ENCODE measurements at regions not wholly inside any gene's neighbourhood (a gene's known extent, or its start where the extent isn't known, plus 50 kb on each side); places are given as distances from the start of the nearest gene placed in this dataset.

DNA sequence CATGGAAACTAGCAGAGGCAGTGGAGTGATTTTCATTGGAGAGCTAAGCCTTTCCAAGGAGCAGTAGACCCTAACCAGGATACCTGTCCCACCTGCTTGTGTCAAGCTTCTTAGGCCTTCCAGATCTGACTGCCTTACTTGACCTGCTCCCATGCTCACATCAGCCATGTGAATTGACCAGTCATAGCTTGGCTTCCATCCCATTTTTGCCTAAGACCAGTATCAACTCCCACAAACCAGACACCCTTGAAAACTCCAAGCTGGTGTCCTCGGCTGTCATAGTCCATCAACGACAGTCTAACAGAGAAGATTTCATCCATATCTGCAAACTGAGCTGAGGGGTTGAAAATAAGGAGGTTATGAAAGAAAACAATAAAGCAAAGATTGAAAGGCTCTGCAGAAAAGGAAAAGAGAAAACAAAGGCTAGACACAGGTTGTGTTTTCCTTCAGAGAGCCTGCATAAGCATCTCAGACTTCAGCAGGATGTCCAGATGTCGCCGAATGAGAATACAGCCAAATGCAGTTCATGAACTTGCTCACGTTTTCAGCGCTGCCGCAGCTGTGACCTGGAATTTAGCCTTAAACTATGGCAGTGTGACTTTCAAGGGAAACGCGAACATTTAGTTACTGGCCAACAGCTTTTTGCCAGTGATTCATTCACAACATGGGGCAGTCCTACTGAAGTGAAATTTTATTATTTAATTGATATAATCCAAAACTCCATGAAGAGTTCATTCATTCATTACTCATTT is 868.1 kb upstream of the ID2 start (continued):
- TF ChIP-seq, protein P1, sequence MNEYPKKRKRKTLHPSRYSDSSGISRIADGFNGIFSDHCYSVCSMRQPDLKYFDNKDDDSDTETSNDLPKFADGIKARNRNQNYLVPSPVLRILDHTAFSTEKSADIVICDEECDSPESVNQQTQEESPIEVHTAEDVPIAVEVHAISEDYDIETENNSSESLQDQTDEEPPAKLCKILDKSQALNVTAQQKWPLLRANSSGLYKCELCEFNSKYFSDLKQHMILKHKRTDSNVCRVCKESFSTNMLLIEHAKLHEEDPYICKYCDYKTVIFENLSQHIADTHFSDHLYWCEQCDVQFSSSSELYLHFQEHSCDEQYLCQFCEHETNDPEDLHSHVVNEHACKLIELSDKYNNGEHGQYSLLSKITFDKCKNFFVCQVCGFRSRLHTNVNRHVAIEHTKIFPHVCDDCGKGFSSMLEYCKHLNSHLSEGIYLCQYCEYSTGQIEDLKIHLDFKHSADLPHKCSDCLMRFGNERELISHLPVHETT (tag by site-specific recombination; IDR thresholded peaks at IDR 0.05), result no peak

DNA sequence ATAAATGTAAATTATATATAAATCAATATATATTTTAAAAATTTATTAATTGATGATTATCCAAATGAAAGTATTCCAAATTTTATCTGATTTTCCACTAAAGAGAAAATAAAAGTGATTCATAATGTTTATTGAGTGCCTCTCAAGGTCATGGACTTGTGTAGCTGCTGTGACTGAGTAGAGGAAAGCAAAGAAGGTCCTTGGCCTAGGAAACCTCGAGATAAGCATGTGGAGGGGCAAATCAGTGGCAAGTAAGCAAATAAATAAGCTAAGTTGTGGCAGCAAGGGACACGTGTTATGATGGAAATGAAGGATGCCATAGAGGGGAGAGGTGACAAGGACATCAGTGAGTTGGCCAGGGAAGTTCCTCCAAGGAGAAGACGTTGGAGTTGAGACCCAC is 866.1 kb upstream of the ID2 start:
- CTCF ChIA-PET, result no interaction called here
- no peak for TF ChIP-seq INSM2 (tag by site-specific recombination; IDR thresholded peaks at IDR 0.05)
- no peak for TF ChIP-seq ZNF211 (tag by site-specific recombination; IDR thresholded peaks at IDR 0.05; ENCODE audit: low read depth)
- TF ChIP-seq BCL11B (tag by site-specific recombination; IDR thresholded peaks at IDR 0.05; ENCODE audit: low read depth), result no peak
- TF ChIP-seq GFI1B (tag by site-specific recombination; IDR thresholded peaks at IDR 0.05), result no peak
- no peak for TF ChIP-seq EGR2 (tag by site-specific recombination; IDR thresholded peaks at IDR 0.05; ENCODE audit: low read depth)
- TF ChIP-seq ZNF138 (tag by site-specific recombination; IDR thresholded peaks at IDR 0.05; ENCODE audit: borderline replicate concordance), result no peak
- TF ChIP-seq ZNF48 (tag by site-specific recombination; IDR thresholded peaks at IDR 0.05), result no peak
- TF ChIP-seq, protein P2, sequence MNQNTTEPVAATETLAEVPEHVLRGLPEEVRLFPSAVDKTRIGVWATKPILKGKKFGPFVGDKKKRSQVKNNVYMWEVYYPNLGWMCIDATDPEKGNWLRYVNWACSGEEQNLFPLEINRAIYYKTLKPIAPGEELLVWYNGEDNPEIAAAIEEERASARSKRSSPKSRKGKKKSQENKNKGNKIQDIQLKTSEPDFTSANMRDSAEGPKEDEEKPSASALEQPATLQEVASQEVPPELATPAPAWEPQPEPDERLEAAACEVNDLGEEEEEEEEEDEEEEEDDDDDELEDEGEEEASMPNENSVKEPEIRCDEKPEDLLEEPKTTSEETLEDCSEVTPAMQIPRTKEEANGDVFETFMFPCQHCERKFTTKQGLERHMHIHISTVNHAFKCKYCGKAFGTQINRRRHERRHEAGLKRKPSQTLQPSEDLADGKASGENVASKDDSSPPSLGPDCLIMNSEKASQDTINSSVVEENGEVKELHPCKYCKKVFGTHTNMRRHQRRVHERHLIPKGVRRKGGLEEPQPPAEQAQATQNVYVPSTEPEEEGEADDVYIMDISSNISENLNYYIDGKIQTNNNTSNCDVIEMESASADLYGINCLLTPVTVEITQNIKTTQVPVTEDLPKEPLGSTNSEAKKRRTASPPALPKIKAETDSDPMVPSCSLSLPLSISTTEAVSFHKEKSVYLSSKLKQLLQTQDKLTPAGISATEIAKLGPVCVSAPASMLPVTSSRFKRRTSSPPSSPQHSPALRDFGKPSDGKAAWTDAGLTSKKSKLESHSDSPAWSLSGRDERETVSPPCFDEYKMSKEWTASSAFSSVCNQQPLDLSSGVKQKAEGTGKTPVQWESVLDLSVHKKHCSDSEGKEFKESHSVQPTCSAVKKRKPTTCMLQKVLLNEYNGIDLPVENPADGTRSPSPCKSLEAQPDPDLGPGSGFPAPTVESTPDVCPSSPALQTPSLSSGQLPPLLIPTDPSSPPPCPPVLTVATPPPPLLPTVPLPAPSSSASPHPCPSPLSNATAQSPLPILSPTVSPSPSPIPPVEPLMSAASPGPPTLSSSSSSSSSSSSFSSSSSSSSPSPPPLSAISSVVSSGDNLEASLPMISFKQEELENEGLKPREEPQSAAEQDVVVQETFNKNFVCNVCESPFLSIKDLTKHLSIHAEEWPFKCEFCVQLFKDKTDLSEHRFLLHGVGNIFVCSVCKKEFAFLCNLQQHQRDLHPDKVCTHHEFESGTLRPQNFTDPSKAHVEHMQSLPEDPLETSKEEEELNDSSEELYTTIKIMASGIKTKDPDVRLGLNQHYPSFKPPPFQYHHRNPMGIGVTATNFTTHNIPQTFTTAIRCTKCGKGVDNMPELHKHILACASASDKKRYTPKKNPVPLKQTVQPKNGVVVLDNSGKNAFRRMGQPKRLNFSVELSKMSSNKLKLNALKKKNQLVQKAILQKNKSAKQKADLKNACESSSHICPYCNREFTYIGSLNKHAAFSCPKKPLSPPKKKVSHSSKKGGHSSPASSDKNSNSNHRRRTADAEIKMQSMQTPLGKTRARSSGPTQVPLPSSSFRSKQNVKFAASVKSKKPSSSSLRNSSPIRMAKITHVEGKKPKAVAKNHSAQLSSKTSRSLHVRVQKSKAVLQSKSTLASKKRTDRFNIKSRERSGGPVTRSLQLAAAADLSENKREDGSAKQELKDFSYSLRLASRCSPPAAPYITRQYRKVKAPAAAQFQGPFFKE (tag by site-specific recombination; IDR thresholded peaks at IDR 0.05; ENCODE audit: borderline replicate concordance), result no peak
- no peak for TF ChIP-seq ZFHX2 (tag by site-specific recombination; conservative IDR thresholded peaks at IDR 0.05)
- TF ChIP-seq ZNF214 (tag by site-specific recombination; IDR thresholded peaks at IDR 0.05; ENCODE audit: borderline replicate concordance), result no peak
- TF ChIP-seq ELK4 (IDR thresholded peaks at IDR 0.05; ENCODE audit: borderline replicate concordance, low read depth, low read length), result no peak
- TF ChIP-seq ZNF324 (tag by site-specific recombination; IDR thresholded peaks at IDR 0.05), result no peak
- TF ChIP-seq PRDM6 (tag by site-specific recombination; IDR thresholded peaks at IDR 0.05), result no peak
- no peak for TF ChIP-seq ZNF133 (tag by site-specific recombination; IDR thresholded peaks at IDR 0.05)
- POLR2A ChIA-PET, result no interaction called here
- Histone ChIP-seq H3K36me3 (ENCODE audit: control insufficient read depth in 2 of 2, insufficient read depth in 1 of 2, low read length in 2 of 2) (no peaks in the 10 kb centered on the region), H3K4me1 (ENCODE audit: control insufficient read depth, insufficient read depth, low read length) (no peaks in the 10 kb centered on the region), H3K9me3 (ENCODE audit: control insufficient read depth, insufficient read depth, low read depth, low read length) (no peaks in the 10 kb centered on the region), H3K4me3 (ENCODE audit: low read depth, low read length) (no peak overlapping the region), H3K27ac (ENCODE audit: extremely low read depth, low read depth, low read length) (no peak overlapping the region)
